DOHH2 (cell line): ENCODE measurements at regions not wholly inside any gene's neighbourhood (a gene's known extent, or its start where the extent isn't known, plus 50 kb on each side); places are given as distances from the start of the nearest gene placed in this dataset.

Experiments
- EZH2phosphoT487 ChIP-seq: fragments of 200-600 bp; sonication (generic); IDR thresholded peaks from 2 replicates; pipeline ENCODE4 v1.6.1; 2017; ENCODE audit warnings: borderline replicate concordance, mild to moderate bottlenecking, antibody characterized with exemption, low read length, moderate library complexity, mixed read lengths
- TF ChIP-seq, protein P1 (sequence below): fragments of 200-600 bp; sonication (generic); IDR thresholded peaks from one replicate; pipeline ENCODE4 v1.5.1; 2014; ENCODE audit warnings: antibody characterized with exemption, mild to moderate bottlenecking, low read depth, low read length; ENCODE audit not compliant: poor library complexity, severe bottlenecking

DNA sequence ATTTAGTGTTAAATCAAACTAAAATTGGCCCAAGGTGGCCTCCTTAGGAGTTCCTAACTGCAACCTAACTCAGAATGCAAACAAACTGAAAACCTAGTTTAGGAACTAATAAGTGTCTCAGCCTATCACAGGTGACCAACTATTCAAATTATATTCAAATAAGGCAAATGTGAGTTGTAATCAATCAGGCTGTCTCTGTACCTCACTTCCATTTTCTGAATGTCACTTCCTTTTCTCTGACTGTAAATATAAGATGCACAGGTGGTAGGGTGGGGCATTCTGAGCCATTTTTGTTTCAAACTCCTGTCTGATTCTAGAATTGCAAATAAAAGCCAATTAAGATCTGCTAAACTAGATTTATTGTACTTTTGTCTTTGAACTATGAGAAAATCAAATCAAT is 401.5 kb downstream of the PPP3CA start:
- TF ChIP-seq, protein P1, sequence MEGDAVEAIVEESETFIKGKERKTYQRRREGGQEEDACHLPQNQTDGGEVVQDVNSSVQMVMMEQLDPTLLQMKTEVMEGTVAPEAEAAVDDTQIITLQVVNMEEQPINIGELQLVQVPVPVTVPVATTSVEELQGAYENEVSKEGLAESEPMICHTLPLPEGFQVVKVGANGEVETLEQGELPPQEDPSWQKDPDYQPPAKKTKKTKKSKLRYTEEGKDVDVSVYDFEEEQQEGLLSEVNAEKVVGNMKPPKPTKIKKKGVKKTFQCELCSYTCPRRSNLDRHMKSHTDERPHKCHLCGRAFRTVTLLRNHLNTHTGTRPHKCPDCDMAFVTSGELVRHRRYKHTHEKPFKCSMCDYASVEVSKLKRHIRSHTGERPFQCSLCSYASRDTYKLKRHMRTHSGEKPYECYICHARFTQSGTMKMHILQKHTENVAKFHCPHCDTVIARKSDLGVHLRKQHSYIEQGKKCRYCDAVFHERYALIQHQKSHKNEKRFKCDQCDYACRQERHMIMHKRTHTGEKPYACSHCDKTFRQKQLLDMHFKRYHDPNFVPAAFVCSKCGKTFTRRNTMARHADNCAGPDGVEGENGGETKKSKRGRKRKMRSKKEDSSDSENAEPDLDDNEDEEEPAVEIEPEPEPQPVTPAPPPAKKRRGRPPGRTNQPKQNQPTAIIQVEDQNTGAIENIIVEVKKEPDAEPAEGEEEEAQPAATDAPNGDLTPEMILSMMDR: no peak
- TF ChIP-seq EZH2phosphoT487: no peak
